ENCODE measurements at regions not wholly inside any gene's neighbourhood (a gene's known extent, or its start where the extent isn't known, plus 50 kb on each side); places are given as distances from the start of the nearest gene placed in this dataset.
"Not testable (repeated sequence)": the region's sequence is repeated elsewhere in the genome, so short reads cannot be mapped to it uniquely, and the experiment has no call there.

DNA sequence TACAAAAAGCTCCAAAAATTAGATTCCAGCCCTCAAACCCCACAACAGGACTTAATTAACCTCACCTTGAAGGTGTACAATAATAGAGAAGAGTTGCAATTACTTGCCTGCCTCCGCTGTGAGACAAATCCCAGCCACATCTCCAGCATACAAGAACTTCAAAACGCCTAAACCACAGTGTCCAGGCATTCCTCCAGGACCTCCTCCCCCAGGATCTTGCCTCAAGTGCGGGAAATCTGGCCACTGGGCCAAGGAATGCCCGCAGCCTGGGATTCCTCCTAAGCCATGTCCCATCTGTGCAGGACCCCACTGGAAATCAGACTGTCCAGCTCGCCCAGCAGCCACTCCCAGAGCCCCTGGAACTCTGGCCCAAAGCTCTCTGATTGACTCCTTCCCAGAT, 101.3 kb upstream of the CCNG1 start:
- H3K27ac ChIP-seq (ENCODE audit: low read length); H3K36me3 ChIP-seq (ENCODE audit: control insufficient read depth, low read depth, low read length); H3K9me3 ChIP-seq (ENCODE audit: control insufficient read depth, low read depth, low read length); H3K27me3 ChIP-seq (ENCODE audit: control insufficient read depth, insufficient read depth, low read length); H3K9ac ChIP-seq (ENCODE audit: low read length); H3K4me1 ChIP-seq (ENCODE audit: control insufficient read depth, low read depth, low read length); H3K4me3 ChIP-seq (ENCODE audit: low read length): not testable (repeated sequence)

DNA sequence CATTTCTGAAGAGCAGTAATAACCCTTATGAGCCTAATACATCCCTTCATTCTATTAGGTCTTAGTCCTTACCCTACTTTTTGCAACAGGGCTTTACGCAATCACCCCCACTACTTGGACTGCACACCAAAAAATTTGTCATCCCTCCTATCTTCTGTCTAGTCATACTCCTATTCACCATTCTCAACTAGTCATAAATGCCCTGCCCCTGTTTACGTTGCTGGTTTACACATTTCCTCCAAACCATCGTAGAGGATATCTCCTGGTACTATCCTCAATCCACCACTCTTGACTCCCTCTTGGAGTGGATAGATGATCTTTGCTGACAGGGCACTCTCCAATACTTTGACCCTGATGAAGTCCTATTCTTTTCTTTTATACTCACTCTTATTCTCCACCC, 98.2 kb upstream of the CCNG1 start:
- H3K9ac ChIP-seq (ENCODE audit: low read length), result no peak overlapping the region

DNA sequence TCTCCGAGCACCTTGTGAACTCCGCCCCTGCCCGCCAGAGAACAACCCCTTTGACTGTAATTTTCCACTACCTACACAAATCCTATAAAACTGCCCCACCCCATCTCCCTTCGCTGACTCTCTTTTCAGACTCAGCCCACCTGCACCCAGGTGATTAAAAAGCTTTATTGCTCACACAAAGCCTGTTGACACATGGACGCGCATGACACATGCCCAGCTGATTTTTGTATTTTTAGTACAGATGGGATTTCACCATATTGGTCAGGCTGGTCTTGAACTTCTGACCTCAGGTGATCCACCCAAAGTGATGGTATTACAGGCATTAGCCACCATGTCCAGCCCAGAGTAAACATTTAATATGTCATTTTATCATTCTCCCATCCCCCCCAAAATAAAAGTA, 97.0 kb upstream of the CCNG1 start:
- H3K27ac ChIP-seq (ENCODE audit: low read length); H3K27me3 ChIP-seq (ENCODE audit: control insufficient read depth, insufficient read depth, low read length); H3K9ac ChIP-seq (ENCODE audit: low read length); H3K4me1 ChIP-seq (ENCODE audit: control insufficient read depth, low read depth, low read length); H3K9me3 ChIP-seq (ENCODE audit: control insufficient read depth, low read depth, low read length); H3K36me3 ChIP-seq (ENCODE audit: control insufficient read depth, low read depth, low read length); H3K4me3 ChIP-seq (ENCODE audit: low read length): not testable (repeated sequence)

More for the DNA sequence above, 98.2 kb upstream of the CCNG1 start:
- Histone ChIP-seq H3K36me3 (ENCODE audit: control insufficient read depth, low read depth, low read length) (no peaks in the 10 kb centered on the region), H3K4me3 (ENCODE audit: low read length) (no peak overlapping the region), H3K27ac (ENCODE audit: low read length) (no peak overlapping the region), H3K9me3 (ENCODE audit: control insufficient read depth, low read depth, low read length) (no peaks in the 10 kb centered on the region), H3K27me3 (ENCODE audit: control insufficient read depth, insufficient read depth, low read length) (no peaks in the 10 kb centered on the region), H3K4me1 (ENCODE audit: control insufficient read depth, low read depth, low read length) (no peaks in the 10 kb centered on the region)

DNA sequence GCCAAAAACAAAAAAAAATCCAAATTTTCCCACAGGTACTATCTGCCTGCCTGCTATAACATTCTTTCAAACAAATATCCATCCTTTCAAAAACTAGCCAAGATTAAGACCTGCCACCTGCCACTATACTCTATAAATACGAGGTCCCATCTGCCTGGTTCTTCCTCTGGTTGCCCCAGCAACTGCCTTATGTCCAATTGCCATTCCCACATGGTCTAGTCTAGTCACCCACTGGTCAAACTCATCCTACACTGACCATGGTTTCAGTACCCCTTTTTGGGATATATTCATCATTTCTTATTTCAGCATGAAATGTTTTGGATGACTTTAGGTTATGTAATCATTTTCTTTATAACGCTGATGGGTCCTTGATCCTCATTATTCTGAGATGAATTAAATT, 95.1 kb upstream of the CCNG1 start:
- Histone ChIP-seq H3K4me3 (ENCODE audit: low read length) (no peak overlapping the region), H3K27me3 (ENCODE audit: control insufficient read depth, insufficient read depth, low read length) (no peaks in the 10 kb centered on the region), H3K27ac (ENCODE audit: low read length) (no peak overlapping the region), H3K9ac (ENCODE audit: low read length) (no peak overlapping the region), H3K36me3 (ENCODE audit: control insufficient read depth, low read depth, low read length) (no peaks in the 10 kb centered on the region), H3K9me3 (ENCODE audit: control insufficient read depth, low read depth, low read length) (no peaks in the 10 kb centered on the region), H3K4me1 (ENCODE audit: control insufficient read depth, low read depth, low read length) (peaks cover 3% of the 10 kb centered on the region)

DNA sequence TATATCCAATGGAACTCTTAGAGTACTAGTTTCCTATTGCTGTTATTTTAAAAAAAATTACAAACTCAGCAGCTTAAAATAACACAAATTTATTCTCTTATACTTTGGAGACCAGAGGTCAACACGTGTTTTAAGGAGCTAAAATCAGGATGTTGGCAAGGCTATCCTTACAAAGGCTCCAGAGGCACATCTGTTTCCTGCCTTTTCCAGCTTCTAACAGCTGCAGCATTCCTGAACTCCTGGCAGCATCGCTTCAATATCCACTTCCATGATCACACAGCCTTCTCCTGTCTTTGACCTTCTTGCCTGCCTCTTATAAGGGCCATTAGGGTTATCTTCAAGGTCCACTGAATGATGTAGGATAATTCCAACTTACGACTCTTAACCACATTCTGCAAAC, 92.2 kb upstream of the CCNG1 start:
- H3K4me1 ChIP-seq (ENCODE audit: control insufficient read depth, low read depth, low read length), result peaks cover 5% of the 10 kb centered on the region
- no peaks in the 10 kb centered on the region for H3K9me3 ChIP-seq (ENCODE audit: control insufficient read depth, low read depth, low read length)
- no peaks in the 10 kb centered on the region for H3K36me3 ChIP-seq (ENCODE audit: control insufficient read depth, low read depth, low read length)
- H3K9ac ChIP-seq (ENCODE audit: low read length), result no peak overlapping the region
- no peak overlapping the region for H3K27ac ChIP-seq (ENCODE audit: low read length)
- H3K4me3 ChIP-seq (ENCODE audit: low read length), result no peak overlapping the region
- H3K27me3 ChIP-seq (ENCODE audit: control insufficient read depth, insufficient read depth, low read length), result no peaks in the 10 kb centered on the region

DNA sequence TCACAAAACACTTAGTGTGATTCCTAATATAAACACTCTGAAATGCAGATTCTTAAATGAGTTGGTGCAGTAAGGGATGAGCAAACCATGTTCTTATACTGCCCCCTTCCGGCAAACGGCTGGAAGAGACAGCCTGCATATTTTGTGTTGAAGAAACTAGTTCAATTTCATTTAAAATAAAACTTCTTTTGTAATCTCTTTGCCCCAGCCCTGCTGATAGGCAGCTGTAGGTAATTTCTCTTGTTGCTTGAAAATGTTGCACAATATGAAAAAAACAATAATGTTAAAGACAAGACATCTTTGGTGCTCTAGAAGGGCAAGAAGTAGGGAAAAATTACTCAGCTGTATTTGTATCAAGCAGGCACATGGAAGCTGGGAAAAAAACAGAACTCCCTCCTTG, 89.7 kb upstream of the CCNG1 start:
- H3K27ac ChIP-seq (ENCODE audit: low read length), result peak overlapping the region; percentile 18
- no peak overlapping the region for H3K4me3 ChIP-seq (ENCODE audit: low read length)
- no peak overlapping the region for H3K9ac ChIP-seq (ENCODE audit: low read length)
- H3K36me3 ChIP-seq (ENCODE audit: control insufficient read depth, low read depth, low read length), result no peaks in the 10 kb centered on the region
- H3K27me3 ChIP-seq (ENCODE audit: control insufficient read depth, insufficient read depth, low read length), result no peaks in the 10 kb centered on the region
- H3K9me3 ChIP-seq (ENCODE audit: control insufficient read depth, low read depth, low read length), result no peaks in the 10 kb centered on the region
- peaks cover 5% of the 10 kb centered on the region for H3K4me1 ChIP-seq (ENCODE audit: control insufficient read depth, low read depth, low read length)

DNA sequence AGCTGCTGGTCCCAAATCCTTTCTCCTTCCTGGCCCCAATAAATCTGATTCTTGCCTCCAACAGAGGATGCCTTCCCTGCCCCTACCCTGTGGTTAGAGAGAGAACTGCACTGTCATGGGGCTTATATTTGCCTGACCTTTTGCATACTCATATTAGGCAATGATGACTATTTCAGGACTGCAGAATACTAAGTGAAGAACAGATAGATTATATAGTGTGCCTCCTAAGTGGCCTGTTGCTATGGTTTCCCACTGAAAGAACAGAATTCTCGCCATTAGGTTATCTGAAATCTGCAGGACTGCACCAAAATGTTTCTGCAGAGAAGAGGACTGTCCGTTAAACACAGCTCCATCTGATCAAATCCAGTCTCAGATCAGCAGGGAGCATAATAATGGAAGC, 87.3 kb upstream of the CCNG1 start:
- Histone ChIP-seq H3K27me3 (ENCODE audit: control insufficient read depth, insufficient read depth, low read length) (no peaks in the 10 kb centered on the region), H3K27ac (ENCODE audit: low read length) (no peak overlapping the region), H3K4me1 (ENCODE audit: control insufficient read depth, low read depth, low read length) (peaks cover 5% of the 10 kb centered on the region), H3K9ac (ENCODE audit: low read length) (no peak overlapping the region), H3K9me3 (ENCODE audit: control insufficient read depth, low read depth, low read length) (no peaks in the 10 kb centered on the region), H3K4me3 (ENCODE audit: low read length) (no peak overlapping the region), H3K36me3 (ENCODE audit: control insufficient read depth, low read depth, low read length) (no peaks in the 10 kb centered on the region)

DNA sequence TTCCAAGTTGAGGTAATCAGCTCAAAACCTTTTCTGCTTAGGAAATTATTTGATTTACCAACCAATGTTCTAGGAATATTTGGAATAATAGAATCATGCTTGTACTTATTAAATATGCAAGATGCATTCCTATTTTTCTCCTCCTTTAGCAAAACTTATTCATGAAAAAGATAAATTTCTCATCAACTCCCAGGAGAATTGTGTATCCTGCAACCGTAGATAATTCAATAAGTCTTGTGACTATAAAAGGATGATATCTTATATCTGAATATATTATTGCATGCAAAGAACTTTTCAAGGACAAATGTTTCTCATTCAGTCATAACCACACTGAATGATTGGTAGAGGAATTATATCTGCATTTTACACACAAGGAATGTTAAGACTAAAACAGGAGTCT, 84.9 kb upstream of the CCNG1 start:
- no peaks in the 10 kb centered on the region for H3K36me3 ChIP-seq (ENCODE audit: control insufficient read depth, low read depth, low read length)
- no peak overlapping the region for H3K4me3 ChIP-seq (ENCODE audit: low read length)
- no peaks in the 10 kb centered on the region for H3K9me3 ChIP-seq (ENCODE audit: control insufficient read depth, low read depth, low read length)
- H3K9ac ChIP-seq (ENCODE audit: low read length), result no peak overlapping the region
- H3K27ac ChIP-seq (ENCODE audit: low read length), result no peak overlapping the region
- no peaks in the 10 kb centered on the region for H3K27me3 ChIP-seq (ENCODE audit: control insufficient read depth, insufficient read depth, low read length)
- H3K4me1 ChIP-seq (ENCODE audit: control insufficient read depth, low read depth, low read length), result no peaks in the 10 kb centered on the region

DNA sequence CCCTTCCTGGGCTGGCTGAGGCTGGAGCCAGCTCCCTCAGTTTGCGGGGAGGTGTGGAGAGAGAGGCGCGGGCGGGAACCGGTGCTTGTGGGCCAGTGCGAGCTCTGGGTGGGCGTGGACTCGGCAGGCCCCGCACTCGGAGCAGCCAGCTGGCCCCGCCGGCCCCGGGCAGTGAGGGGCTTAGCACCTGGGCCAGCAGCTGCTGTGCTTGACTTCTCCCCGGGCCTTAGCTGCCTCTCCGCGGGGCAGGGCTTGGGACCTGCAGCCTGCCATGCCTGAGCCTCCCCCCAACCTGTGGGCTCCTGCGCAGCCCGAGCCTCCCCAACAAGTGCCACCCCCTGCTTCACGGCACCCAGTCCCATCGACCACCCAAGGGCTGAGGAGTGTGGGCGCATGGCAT, 81.6 kb upstream of the CCNG1 start:
- not testable (repeated sequence) for H3K27me3 ChIP-seq (ENCODE audit: control insufficient read depth, insufficient read depth, low read length); H3K4me3 ChIP-seq (ENCODE audit: low read length); H3K9me3 ChIP-seq (ENCODE audit: control insufficient read depth, low read depth, low read length); H3K4me1 ChIP-seq (ENCODE audit: control insufficient read depth, low read depth, low read length); H3K9ac ChIP-seq (ENCODE audit: low read length); H3K27ac ChIP-seq (ENCODE audit: low read length); H3K36me3 ChIP-seq (ENCODE audit: control insufficient read depth, low read depth, low read length)

DNA sequence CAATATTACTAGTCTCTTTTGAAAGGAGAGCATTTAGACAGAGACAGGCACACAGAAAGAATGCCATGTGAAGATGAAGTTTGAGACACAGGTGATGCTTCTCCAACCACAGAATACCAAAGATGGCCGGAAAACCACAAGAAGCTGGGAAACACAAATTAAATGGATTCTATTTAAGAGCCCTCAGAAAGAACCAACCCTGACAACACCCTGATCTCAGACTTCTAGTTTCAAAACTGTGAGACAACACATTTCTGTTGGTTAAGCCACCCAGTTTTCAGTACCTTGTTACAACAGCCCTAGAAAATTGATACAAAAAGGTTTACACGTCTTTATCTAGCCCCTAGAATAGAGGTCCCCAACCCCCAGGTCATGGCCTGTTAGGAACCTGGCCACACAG, 79.8 kb upstream of the CCNG1 start:
- Histone ChIP-seq H3K36me3 (ENCODE audit: control insufficient read depth, low read depth, low read length) (no peaks in the 10 kb centered on the region), H3K9ac (ENCODE audit: low read length) (no peak overlapping the region), H3K9me3 (ENCODE audit: control insufficient read depth, low read depth, low read length) (no peaks in the 10 kb centered on the region), H3K4me1 (ENCODE audit: control insufficient read depth, low read depth, low read length) (no peaks in the 10 kb centered on the region), H3K4me3 (ENCODE audit: low read length) (no peak overlapping the region), H3K27ac (ENCODE audit: low read length) (no peak overlapping the region), H3K27me3 (ENCODE audit: control insufficient read depth, insufficient read depth, low read length) (no peaks in the 10 kb centered on the region)

DNA sequence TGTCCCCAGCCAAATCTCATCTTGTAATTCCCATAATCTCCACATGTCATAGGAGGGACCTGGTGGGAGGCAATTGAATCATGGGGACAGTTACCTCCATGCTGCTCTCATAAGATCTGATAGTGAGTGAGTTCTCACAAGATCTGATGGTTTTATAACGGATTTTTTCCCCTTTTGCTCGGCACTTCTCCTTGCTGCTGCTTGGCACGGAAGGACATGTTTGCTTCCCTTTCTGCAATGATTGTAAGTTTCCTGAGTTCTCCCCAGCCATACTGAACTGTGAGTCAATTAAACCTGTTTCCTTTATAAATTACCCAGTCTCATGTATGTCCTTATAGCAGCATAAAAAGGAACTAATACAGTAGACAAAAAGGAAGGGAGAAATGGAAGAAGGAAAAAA, 76.7 kb upstream of the CCNG1 start:
- Histone ChIP-seq H3K27me3 (ENCODE audit: control insufficient read depth, insufficient read depth, low read length) (no peaks in the 10 kb centered on the region), H3K9ac (ENCODE audit: low read length) (no peak overlapping the region), H3K9me3 (ENCODE audit: control insufficient read depth, low read depth, low read length) (no peaks in the 10 kb centered on the region), H3K27ac (ENCODE audit: low read length) (no peak overlapping the region), H3K4me1 (ENCODE audit: control insufficient read depth, low read depth, low read length) (no peaks in the 10 kb centered on the region), H3K36me3 (ENCODE audit: control insufficient read depth, low read depth, low read length) (no peaks in the 10 kb centered on the region), H3K4me3 (ENCODE audit: low read length) (no peak overlapping the region)

DNA sequence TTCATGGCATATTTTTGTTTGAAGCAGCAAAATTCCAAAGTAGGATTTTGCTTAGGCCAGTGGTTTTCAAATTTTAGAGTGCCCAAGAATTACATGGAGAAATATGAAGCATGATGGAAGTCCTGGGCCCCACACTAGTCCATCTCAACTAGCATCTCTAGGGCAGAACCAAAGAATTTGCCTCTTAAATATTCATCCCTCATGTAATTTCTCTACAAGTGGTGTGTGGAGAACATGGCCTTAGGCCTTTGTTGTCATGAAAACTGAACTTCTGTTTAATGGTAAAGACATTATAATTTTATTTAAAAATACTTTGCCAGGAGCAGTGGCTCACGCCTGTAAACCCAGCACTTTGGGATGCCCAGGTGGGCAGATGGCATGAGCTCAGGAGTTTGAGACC, 75.9 kb upstream of the CCNG1 start:
- no peaks in the 10 kb centered on the region for H3K9me3 ChIP-seq (ENCODE audit: control insufficient read depth, low read depth, low read length)
- no peak overlapping the region for H3K27ac ChIP-seq (ENCODE audit: low read length)
- H3K4me1 ChIP-seq (ENCODE audit: control insufficient read depth, low read depth, low read length), result no peaks in the 10 kb centered on the region
- no peak overlapping the region for H3K4me3 ChIP-seq (ENCODE audit: low read length)
- no peaks in the 10 kb centered on the region for H3K27me3 ChIP-seq (ENCODE audit: control insufficient read depth, insufficient read depth, low read length)
- no peaks in the 10 kb centered on the region for H3K36me3 ChIP-seq (ENCODE audit: control insufficient read depth, low read depth, low read length)
- no peak overlapping the region for H3K9ac ChIP-seq (ENCODE audit: low read length)

Data from iPS-18a (cell line).